ENCODE measurements at regions not wholly inside any gene's neighbourhood (a gene's known extent, or its start where the extent isn't known, plus 50 kb on each side); places are given as distances from the start of the nearest gene placed in this dataset.

GRCh38 chr11:33500332-33500731 lies 200.3 kb downstream of the C11orf91 start:
- DNase-seq (ENCODE audit: low spot score): no peak

GRCh38 chr11:33492596-33492995 lies 208.0 kb downstream of the C11orf91 start:
- H3K27ac ChIP-seq: no peak overlapping the region
- no peaks in the 10 kb centered on the region for H3K9me3 ChIP-seq
- no peak for TF ChIP-seq CTCF (IDR thresholded peaks at IDR 0.05)
- H3K27me3 ChIP-seq (replicated peaks; ENCODE audit: insufficient read depth): no peaks in the 10 kb centered on the region
- no peak overlapping the region for H3K4me3 ChIP-seq
- DNase-seq (ENCODE audit: low spot score) (no peak), ATAC-seq (ENCODE audit: insufficient number of reproducible peaks, low FRiP score, low read depth) (no peak)
- no peaks in the 10 kb centered on the region for H3K36me3 ChIP-seq
- no peaks in the 10 kb centered on the region for H3K4me1 ChIP-seq (ENCODE audit: control insufficient read depth in 1 of 2, low read depth in 2 of 2)

More at GRCh38 chr11:33500332-33500731, 200.3 kb downstream of the C11orf91 start:
- TF ChIP-seq CTCF (IDR thresholded peaks at IDR 0.05): no peak
- Histone ChIP-seq H3K36me3 (no peaks in the 10 kb centered on the region), H3K27me3 (replicated peaks; ENCODE audit: insufficient read depth) (no peaks in the 10 kb centered on the region), H3K4me3 (no peak overlapping the region), H3K9me3 (no peaks in the 10 kb centered on the region), H3K27ac (no peak overlapping the region), H3K4me1 (ENCODE audit: control insufficient read depth in 1 of 2, low read depth in 2 of 2) (no peaks in the 10 kb centered on the region)
- no peak for ATAC-seq (ENCODE audit: insufficient number of reproducible peaks, low FRiP score, low read depth)

GRCh38 chr11:33490842-33491370 lies 209.7 kb downstream of the C11orf91 start:
- Histone ChIP-seq H3K9me3 (no peaks in the 10 kb centered on the region), H3K36me3 (no peaks in the 10 kb centered on the region), H3K4me1 (ENCODE audit: control insufficient read depth in 1 of 2, low read depth in 2 of 2) (no peaks in the 10 kb centered on the region), H3K4me3 (no peak overlapping the region), H3K27me3 (replicated peaks; ENCODE audit: insufficient read depth) (no peaks in the 10 kb centered on the region), H3K27ac (no peak overlapping the region)
- no peak for ATAC-seq (ENCODE audit: insufficient number of reproducible peaks, low FRiP score, low read depth)
- DNase-seq (ENCODE audit: low spot score): no peak
- TF ChIP-seq CTCF (IDR thresholded peaks at IDR 0.05): no peak

GRCh38 chr11:33488971-33489370 lies 211.7 kb downstream of the C11orf91 start:
- Histone ChIP-seq H3K27me3 (replicated peaks; ENCODE audit: insufficient read depth) (no peaks in the 10 kb centered on the region), H3K4me3 (no peak overlapping the region), H3K36me3 (no peaks in the 10 kb centered on the region), H3K27ac (no peak overlapping the region), H3K4me1 (ENCODE audit: control insufficient read depth in 1 of 2, low read depth in 2 of 2) (no peaks in the 10 kb centered on the region), H3K9me3 (no peaks in the 10 kb centered on the region)
- TF ChIP-seq CTCF (IDR thresholded peaks at IDR 0.05): no peak
- no peak for ATAC-seq (ENCODE audit: insufficient number of reproducible peaks, low FRiP score, low read depth)
- DNase-seq (ENCODE audit: low spot score): no peak

- DNase-seq (ENCODE audit: low spot score) (no peak), ATAC-seq (ENCODE audit: insufficient number of reproducible peaks, low FRiP score, low read depth) (no peak)
- H3K27ac ChIP-seq: no peak overlapping the region
- no peaks in the 10 kb centered on the region for H3K27me3 ChIP-seq (replicated peaks; ENCODE audit: insufficient read depth)
- peaks cover 0 to 5% of the 10 kb centered on the region in 2 donors for H3K4me1 ChIP-seq (ENCODE audit: control insufficient read depth in 1 of 2, low read depth in 2 of 2)
- no peaks in the 10 kb centered on the region for H3K36me3 ChIP-seq
- no peaks in the 10 kb centered on the region for H3K9me3 ChIP-seq
- TF ChIP-seq CTCF (IDR thresholded peaks at IDR 0.05): no peak
- no peak overlapping the region for H3K4me3 ChIP-seq
Measured at GRCh38 chr11:33480626-33481025, 220.0 kb downstream of the C11orf91 start.

All from thoracic aorta (tissue), 2 donors.